T follicular helper cell (primary cell): ENCODE measurements at regions not wholly inside any gene's neighbourhood (a gene's known extent, or its start where the extent isn't known, plus 50 kb on each side); places are given as distances from the start of the nearest gene placed in this dataset.
"Not testable (repeated sequence)": the region's sequence is repeated elsewhere in the genome, so short reads cannot be mapped to it uniquely, and the experiment has no call there.

Source experiments
- DNase-seq: peaks from one replicate; pipeline ENCODE4 v3.0.0-alpha.2; 2020; ENCODE audit warnings: low read depth

DNA sequence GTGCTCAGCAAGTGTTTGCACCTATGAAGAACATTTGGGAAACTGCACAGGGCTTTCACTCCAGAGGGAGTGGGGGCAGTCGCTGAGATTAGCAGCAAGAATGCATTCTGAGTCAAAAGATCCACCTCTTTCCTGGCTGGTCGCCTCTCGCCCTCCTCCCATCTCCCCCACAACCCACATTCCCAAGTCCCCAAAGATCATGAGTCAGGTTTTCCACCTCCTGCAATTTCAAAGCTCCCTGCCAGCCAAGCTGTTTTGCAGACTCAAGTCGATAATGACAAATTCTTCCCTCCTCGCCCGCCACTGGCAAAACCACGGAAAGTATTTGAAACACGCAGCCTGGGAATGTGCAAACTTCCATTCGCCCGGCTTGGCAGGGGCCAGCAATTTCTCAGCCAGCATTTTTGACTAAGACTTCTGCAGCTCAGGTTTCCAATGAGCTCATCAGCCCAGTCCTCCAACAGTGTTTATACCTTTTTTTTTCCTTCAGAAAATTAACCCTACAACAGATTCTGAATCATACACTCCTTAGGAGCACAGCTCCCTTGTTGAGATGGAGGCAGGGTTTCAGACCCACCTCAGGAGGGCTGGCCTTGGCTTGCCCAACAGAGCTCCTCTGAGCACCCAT is 181.4 kb downstream of the SMAD6 start:
- DNase-seq, result no peak

GRCh38 chr15:66884115-66884622 is 181.2 kb upstream of the SMAD3 start:
- no peak for DNase-seq

GRCh38 chr15:66884661-66885237 is 180.7 kb upstream of the SMAD3 start:
- DNase-seq, result no peak

GRCh38 chr15:66885281-66885915 is 180.0 kb upstream of the SMAD3 start:
- DNase-seq, result no peak

GRCh38 chr15:66886241-66886675 is 179.1 kb upstream of the SMAD3 start:
- no peak for DNase-seq

GRCh38 chr15:66886686-66887273 is 178.6 kb upstream of the SMAD3 start:
- DNase-seq, result no peak

DNA sequence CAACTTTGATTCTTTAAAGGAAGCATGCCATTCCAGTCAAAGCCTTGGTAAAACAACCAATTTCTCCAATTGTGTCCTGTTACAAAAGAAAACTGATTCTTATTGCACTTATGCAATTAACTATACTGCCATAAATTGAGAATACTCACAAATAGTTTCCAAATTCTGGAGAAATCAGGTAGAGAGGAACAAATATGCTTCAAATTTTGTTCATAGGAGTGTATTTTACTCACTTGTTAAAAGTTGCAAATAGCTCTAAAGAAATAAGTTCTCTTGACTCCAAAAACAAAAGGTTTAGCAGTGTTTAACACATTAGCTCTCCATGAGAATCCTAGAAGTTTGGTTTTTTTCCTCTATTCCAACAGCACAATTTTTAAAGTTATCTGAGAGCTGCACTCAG is 176.1 kb upstream of the SMAD3 start:
- not testable (repeated sequence) for DNase-seq

DNA sequence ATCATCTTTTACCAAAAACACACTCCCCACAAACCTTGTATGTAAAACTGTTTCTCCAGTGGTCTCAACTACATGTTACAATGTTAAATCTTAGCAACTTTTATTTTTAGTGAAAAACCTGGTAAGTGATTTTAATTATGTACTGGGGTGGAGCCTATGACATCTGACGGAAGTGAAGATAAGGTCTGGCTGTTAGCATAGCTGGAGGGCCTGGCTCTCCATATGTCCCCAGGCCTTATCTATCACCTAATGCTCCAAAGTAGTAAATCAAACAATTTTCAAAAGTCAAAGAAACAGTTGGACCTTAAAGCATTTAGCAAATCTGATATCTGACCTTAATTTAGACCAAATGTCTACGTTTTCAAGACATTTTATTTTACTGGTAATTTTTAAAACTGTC is 173.6 kb upstream of the SMAD3 start:
- no peak for DNase-seq

GRCh38 chr15:66893294-66893693 is 172.1 kb upstream of the SMAD3 start:
- no peak for DNase-seq

GRCh38 chr15:66894363-66894762 is 171.0 kb upstream of the SMAD3 start:
- DNase-seq, result no peak

DNA sequence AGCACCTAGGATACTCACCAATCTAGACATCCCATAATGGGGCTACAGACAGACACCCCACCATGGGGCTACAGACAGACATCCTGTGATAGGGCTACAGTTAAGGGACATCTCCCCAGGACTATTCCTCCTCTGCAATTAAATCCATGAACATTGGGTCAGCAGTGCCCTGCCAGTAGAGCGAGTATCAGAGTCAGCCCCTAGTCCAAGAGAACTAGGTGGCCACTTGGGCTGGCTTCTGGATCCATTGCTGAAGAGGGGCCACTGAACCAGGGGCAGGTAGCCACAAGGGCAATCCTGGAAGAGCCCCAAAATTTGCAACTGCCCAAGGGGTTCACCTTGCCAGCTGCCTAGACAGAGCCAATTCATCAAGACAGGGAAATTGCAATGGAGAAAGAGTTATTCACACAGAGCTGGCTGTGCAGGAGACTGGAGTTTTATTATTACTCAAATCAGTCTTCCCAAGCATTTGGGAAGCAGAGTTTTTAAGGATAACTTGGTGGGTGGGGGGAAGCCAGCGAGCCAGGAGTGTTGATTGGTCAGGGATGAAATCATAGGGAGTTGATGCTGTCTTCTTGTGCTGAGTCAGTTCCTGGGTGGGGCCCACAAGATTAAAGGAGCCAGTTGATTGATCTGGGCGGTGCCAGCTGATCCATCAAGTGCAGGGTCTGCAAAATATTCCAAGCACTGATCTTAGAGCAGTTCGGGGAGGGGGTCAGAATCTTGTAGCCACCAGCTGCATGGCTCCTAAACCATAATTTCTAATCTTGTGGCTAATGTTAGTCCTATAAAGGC is 170.2 kb upstream of the SMAD3 start:
- DNase-seq, result no peak

DNA sequence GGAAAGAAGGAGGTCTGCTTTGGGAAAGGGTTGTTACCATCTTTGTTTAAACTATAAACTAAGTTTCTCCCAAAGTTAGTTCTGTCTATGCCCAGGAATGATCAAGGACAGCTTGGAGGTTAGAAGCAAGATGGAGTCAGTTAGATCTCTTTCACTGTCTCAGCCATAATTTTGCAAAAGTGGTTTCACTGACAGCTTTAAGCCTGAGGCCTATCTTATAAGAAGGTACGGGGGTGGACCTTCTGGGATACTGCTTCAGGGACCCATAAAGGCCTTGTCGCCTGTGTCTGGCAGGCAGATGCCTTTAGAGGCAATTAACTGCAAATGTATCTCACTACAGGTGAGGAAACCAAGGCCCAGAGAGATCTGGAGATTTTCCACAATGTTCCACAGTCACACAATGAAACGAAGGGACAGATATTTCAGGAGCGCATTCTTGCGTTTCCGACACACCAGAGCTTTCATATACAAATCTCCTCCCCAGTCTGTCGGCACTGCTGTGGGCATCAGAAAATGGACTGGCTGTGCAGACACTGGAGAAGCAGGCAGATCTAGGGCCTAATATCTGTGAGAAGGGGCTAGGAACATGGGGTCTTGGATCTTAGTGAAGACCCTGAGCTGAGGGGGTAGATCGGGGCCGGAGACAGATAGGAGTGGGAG is 169.5 kb upstream of the SMAD3 start:
- DNase-seq, result no peak

- DNase-seq, result no peak
These were observed 168.8 kb upstream of the SMAD3 start for GRCh38 chr15:66896611-66897010.

DNA sequence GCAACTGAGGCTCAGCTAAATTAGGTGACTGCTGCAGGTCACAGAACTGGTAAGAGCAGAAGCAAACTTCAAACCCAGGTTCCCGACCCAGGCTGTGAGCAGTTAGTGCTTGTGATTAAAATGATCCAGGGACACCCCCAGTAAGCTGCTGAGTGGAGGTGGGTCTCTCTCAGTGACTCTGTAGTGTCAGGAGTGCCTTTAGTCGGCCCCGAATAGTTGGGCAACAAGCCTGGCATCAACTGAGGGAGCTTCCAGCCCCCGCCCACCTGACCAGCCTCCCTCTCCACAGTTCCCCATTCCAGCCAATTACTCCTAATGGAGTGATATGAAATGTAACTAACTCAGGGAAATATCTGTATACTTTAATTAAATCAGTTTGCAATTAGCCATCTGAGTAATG is 168.0 kb upstream of the SMAD3 start:
- DNase-seq, result no peak

GRCh38 chr15:66897971-66898370 is 167.4 kb upstream of the SMAD3 start:
- DNase-seq, result no peak

DNA sequence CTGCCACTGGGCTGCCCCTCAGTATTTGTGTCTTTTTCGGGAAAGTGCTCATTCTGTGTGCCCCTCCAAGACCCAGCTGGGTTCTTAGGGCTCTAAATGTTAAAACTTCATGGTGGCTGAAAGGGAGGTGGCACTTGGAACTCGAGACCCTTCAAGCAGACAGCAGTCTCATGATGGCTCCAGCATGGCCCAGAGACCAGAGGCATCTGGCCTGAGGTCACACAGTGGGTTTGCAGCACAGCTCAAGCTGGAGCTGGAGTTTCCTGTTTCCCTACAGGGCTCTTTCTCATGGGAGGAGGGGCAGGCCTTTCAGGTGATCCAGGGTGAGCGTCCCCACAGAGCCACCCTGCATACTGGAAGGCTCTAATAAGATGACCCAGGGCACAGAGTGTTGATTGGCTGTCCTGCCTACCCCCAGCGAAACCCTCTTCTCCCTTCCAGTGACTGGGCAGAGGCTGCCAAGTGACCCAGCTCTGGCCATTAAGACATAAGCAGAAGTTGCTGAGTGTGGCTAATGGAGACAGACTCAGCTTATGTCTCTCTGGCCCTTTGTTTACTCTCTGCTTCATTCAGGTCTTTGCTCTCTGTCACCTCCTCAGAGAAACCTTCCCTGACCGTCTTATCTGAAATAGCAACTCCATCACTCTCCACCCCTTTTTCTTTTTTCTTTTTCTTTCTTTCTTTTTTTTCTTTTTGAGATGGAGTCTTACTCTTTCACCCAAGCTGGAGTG is 166.6 kb upstream of the SMAD3 start:
- no peak for DNase-seq

DNA sequence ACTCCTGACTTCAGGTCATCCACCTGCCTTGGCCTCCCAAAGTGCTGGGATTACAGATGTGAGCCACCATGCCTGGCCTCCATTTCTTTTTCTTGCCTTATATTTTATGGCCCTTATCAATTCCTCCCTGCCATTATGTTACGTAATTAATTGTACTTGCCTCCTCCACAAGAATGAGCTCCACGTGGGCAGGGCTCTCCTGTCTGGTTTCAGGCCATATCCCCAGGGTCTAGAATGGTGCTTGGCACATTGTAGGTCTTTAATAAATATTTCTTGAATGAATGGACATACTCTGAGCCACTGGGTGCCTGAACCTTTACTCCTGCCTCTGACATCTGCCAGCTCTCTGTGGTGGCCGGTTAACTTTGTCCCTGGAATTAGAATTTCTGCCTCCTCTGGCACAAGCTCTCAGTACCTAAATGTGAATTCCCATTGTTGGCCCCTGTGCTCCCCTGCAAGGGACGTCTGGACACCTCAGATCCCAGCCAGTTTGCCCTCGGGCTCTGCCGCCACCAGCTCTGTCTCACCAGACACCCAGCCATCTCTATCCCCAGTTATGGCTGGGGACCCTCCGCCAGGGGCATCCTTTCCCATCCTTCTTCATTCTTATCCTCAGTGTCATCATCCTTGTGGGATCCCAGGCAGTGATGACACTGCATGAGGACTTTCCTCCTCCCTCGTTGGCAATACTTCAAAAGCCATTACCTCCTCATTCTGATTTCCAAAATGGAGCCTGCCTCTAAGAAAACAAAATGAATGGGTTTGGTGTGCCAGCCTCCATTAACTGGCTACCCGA is 165.6 kb upstream of the SMAD3 start:
- DNase-seq, result no peak

GRCh38 chr15:66900586-66901310 is 164.7 kb upstream of the SMAD3 start:
- DNase-seq, result no peak

DNA sequence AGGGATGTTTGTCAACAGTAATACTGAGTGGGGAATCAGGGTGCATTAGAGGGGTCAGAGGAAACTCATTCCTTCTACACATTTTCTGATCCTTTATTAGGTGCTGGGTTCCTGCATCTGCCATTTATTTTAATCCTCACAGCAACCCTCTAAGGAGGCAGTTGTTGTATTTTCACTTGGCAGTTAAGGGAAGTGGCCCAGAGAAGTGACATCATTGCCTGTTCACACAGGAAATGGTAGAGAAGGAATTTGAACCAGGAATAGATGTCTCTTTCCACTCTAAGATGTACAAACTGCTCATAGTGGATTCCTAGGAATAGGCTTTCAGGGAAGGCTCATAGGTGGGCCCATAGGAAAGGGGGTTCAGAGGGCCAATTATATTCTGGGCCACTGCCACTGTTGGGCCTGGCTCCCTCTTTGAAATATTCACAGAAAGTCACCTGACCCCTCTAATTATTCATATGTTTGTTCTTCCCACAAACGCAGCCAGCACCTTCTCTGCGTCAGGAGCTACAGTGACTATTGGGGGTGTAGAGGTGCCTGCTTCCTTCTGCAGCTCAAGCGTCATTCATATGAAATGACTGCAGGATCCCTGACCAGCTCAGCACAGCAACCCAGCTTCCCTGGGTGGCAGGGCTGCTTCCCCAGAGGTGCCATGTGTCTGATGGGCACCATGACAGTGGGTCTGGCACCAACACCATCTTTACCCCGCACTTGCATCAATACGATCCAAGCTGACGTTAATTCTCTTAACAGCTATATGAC is 163.9 kb upstream of the SMAD3 start:
- no peak for DNase-seq
